PC-9 (cell line): ENCODE measurements at regions not wholly inside any gene's neighbourhood (a gene's known extent, or its start where the extent isn't known, plus 50 kb on each side); places are given as distances from the start of the nearest gene placed in this dataset.

Experiments
- EZH2 ChIP-seq: fragments of 200-600 bp; sonication (generic); IDR thresholded peaks from 2 replicates; pipeline ENCODE4 v1.8.0; 2017; ENCODE audit warnings: antibody characterized with exemption, low read depth
- TF ChIP-seq, protein P1 (sequence below): fragments of 200-600 bp; sonication (generic); conservative IDR thresholded peaks from 2 replicates; pipeline ENCODE4 v1.6.1; 2017; ENCODE audit warnings: mixed run types, antibody characterized with exemption, mild to moderate bottlenecking, moderate library complexity

DNA sequence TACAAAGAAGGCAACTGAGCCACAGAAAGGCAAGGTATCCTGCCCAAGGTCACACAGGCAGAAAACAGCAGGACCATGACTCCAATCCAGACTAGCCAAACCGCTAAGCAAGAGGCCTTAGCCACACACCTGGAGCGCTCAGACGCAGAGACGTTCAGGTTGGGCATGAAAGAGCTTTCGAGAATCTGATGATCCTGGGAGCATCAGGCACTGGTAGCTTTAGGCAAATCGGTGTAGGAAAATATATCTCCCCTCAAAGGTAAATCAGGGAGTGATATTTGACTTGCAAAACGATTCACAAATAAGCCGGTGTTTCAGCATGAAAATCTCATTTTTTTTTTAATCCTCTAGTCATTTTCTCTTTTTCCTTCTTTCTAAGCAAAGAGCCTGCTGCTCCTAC, 279.0 kb downstream of the MRTFB start:
- TF ChIP-seq, protein P1, sequence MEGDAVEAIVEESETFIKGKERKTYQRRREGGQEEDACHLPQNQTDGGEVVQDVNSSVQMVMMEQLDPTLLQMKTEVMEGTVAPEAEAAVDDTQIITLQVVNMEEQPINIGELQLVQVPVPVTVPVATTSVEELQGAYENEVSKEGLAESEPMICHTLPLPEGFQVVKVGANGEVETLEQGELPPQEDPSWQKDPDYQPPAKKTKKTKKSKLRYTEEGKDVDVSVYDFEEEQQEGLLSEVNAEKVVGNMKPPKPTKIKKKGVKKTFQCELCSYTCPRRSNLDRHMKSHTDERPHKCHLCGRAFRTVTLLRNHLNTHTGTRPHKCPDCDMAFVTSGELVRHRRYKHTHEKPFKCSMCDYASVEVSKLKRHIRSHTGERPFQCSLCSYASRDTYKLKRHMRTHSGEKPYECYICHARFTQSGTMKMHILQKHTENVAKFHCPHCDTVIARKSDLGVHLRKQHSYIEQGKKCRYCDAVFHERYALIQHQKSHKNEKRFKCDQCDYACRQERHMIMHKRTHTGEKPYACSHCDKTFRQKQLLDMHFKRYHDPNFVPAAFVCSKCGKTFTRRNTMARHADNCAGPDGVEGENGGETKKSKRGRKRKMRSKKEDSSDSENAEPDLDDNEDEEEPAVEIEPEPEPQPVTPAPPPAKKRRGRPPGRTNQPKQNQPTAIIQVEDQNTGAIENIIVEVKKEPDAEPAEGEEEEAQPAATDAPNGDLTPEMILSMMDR = no peak
- TF ChIP-seq EZH2 = no peak
